ENCODE measurements at regions not wholly inside any gene's neighbourhood (a gene's known extent, or its start where the extent isn't known, plus 50 kb on each side); places are given as distances from the start of the nearest gene placed in this dataset.

- TF ChIP-seq GATA3 (IDR thresholded peaks at IDR 0.05; ENCODE audit: low read depth, low read length) (no peak), GATA2 (IDR thresholded peaks at IDR 0.05; ENCODE audit: low read depth, low read length) (no peak)
These were observed 431.2 kb downstream of the CSNK1G3 start for GRCh38 chr5:123943151-123943550.

Measured in SH-SY5Y (cell line).